H1 (cell line): ENCODE measurements at regions not wholly inside any gene's neighbourhood (a gene's known extent, or its start where the extent isn't known, plus 50 kb on each side); places are given as distances from the start of the nearest gene placed in this dataset.

Experiments used
- CBX5 ChIP-seq: fragments of 300-800, 300-1000 bp; sonication (generic); IDR thresholded peaks from 2 replicates; pipeline ENCODE4 v1.7.1; 2016; ENCODE audit warnings: antibody characterized with exemption, low read length, low read depth
- EGR1 ChIP-seq: IDR thresholded peaks from 2 replicates; pipeline ENCODE4 v1.6.1; 2011; ENCODE audit warnings: low read depth, low read length, borderline replicate concordance
- EP300 ChIP-seq, 2 experiments: IDR thresholded peaks; 1 replicate in 1 of 2; 2 replicates in 1 of 2; pipeline ENCODE4 v1.6.1; 2011 to 2012; ENCODE audit warnings: low read depth in 2 of 2, low read length in 2 of 2, mild to moderate bottlenecking in 2 of 2, borderline replicate concordance in 1 of 2, inconsistent platforms in 1 of 2, moderate library complexity in 1 of 2
- POLR2A ChIP-seq, 2 experiments: IDR thresholded peaks; 1 replicate in 1 of 2; 2 replicates in 1 of 2; pipeline ENCODE4 v1.6.1; 2011; ENCODE audit warnings: low read depth in 2 of 2, low read length in 2 of 2, mild to moderate bottlenecking in 2 of 2; ENCODE audit errors: control extremely low read depth in 1 of 2
- RAD21 ChIP-seq, 2 experiments: IDR thresholded peaks in 1 of 2; conservative IDR thresholded peaks in 1 of 2; 2 replicates each; pipeline ENCODE4 v1.6.1; 2011; ENCODE audit warnings: low read depth in 2 of 2, low read length in 2 of 2, improper control_type of control experiment in 1 of 2, inconsistent platforms in 1 of 2, mild to moderate bottlenecking in 1 of 2, moderate library complexity in 1 of 2
- SIN3A ChIP-seq, 2 experiments: IDR thresholded peaks in 1 of 2; conservative IDR thresholded peaks in 1 of 2; 2 replicates each; pipeline ENCODE4 v1.6.1; 2011 to 2012; ENCODE audit warnings: low read length in 2 of 2, improper control_type of control experiment in 1 of 2, low read depth in 1 of 2, mild to moderate bottlenecking in 1 of 2
- SP4 ChIP-seq: IDR thresholded peaks from 2 replicates; pipeline ENCODE4 v1.6.1; 2012; ENCODE audit warnings: low read length, inconsistent platforms
- SUZ12 ChIP-seq: fragments of 200-600 bp; sonication (generic); IDR thresholded peaks from 2 replicates; pipeline ENCODE4 v1.6.1; 2012; ENCODE audit warnings: mild to moderate bottlenecking, inconsistent platforms, low read length, moderate library complexity, mixed read lengths
- TCF12 ChIP-seq: IDR thresholded peaks from 2 replicates; pipeline ENCODE4 v1.6.1; 2011; ENCODE audit warnings: low read depth, mild to moderate bottlenecking, low read length
- TEAD4 ChIP-seq: IDR thresholded peaks from 2 replicates; pipeline ENCODE4 v1.6.1; 2012; ENCODE audit warnings: low read depth, low read length, inconsistent platforms, mixed read lengths
- YY1 ChIP-seq: IDR thresholded peaks from 2 replicates; pipeline ENCODE4 v1.6.1; 2011; ENCODE audit warnings: low read depth, mild to moderate bottlenecking, low read length
- TF ChIP-seq, protein P1 (sequence below), 3 experiments: IDR thresholded peaks; 1 replicate in 2 of 3; 2 replicates in 1 of 3; pipeline versions ENCODE4 v1.5.1 to v1.6.1; 2011; ENCODE audit warnings: low read length in 3 of 3, mild to moderate bottlenecking in 3 of 3, inconsistent platforms in 2 of 3, low read depth in 1 of 3, moderate library complexity in 1 of 3; ENCODE audit not compliant: insufficient read depth in 1 of 3; ENCODE audit errors: control extremely low read depth in 1 of 3

GRCh38 chr1:4460651-4461050 is 193.8 kb upstream of the AJAP1 start:
- TF ChIP-seq RAD21 (IDR thresholded peaks at IDR 0.05 in 1 of 2, conservative IDR thresholded peaks at IDR 0.05 in 1 of 2; ENCODE audit: low read depth in 2 of 2, low read length in 2 of 2) (no peak), EP300 (IDR thresholded peaks at IDR 0.05; ENCODE audit: borderline replicate concordance in 1 of 2, low read depth in 2 of 2, low read length in 2 of 2) (no peak), TCF12 (no peak), SIN3A (conservative IDR thresholded peaks at IDR 0.05 in 1 of 2, IDR thresholded peaks at IDR 0.05 in 1 of 2; ENCODE audit: low read depth in 1 of 2, low read length in 2 of 2) (no peak), CBX5 (no peak), SP4 (no peak), EGR1 (no peak), YY1 (no peak), POLR2A (IDR thresholded peaks at IDR 0.05; ENCODE audit: control extremely low read depth in 1 of 2, low read depth in 2 of 2, low read length in 2 of 2) (no peak), TEAD4 (no peak), SUZ12 (no peak)
- TF ChIP-seq, protein P1, sequence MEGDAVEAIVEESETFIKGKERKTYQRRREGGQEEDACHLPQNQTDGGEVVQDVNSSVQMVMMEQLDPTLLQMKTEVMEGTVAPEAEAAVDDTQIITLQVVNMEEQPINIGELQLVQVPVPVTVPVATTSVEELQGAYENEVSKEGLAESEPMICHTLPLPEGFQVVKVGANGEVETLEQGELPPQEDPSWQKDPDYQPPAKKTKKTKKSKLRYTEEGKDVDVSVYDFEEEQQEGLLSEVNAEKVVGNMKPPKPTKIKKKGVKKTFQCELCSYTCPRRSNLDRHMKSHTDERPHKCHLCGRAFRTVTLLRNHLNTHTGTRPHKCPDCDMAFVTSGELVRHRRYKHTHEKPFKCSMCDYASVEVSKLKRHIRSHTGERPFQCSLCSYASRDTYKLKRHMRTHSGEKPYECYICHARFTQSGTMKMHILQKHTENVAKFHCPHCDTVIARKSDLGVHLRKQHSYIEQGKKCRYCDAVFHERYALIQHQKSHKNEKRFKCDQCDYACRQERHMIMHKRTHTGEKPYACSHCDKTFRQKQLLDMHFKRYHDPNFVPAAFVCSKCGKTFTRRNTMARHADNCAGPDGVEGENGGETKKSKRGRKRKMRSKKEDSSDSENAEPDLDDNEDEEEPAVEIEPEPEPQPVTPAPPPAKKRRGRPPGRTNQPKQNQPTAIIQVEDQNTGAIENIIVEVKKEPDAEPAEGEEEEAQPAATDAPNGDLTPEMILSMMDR (IDR thresholded peaks at IDR 0.05; ENCODE audit: control extremely low read depth in 1 of 3, insufficient read depth in 1 of 3, low read depth in 1 of 3, low read length in 3 of 3) = no peak
